Lower leg skin (tissue), 3 donors: ENCODE measurements at regions not wholly inside any gene's neighbourhood (a gene's known extent, or its start where the extent isn't known, plus 50 kb on each side); places are given as distances from the start of the nearest gene placed in this dataset.

Experiments
- POLR2A ChIP-seq, 2 donors: fragments of 450-650 bp; IDR thresholded peaks; one replicate each; pipeline ENCODE4 v1.6.1; 2016 to 2017; ENCODE audit warnings: antibody characterized with exemption in 2 of 2, mild to moderate bottlenecking in 1 of 2, moderate library complexity in 1 of 2
- TF ChIP-seq, protein P1 (sequence below), 3 donors: fragments of 450-650 bp; IDR thresholded peaks; one replicate each; pipeline ENCODE4 v1.5.1; 2016; ENCODE audit warnings: antibody characterized with exemption in 3 of 3, mild to moderate bottlenecking in 3 of 3, moderate library complexity in 2 of 3

DNA sequence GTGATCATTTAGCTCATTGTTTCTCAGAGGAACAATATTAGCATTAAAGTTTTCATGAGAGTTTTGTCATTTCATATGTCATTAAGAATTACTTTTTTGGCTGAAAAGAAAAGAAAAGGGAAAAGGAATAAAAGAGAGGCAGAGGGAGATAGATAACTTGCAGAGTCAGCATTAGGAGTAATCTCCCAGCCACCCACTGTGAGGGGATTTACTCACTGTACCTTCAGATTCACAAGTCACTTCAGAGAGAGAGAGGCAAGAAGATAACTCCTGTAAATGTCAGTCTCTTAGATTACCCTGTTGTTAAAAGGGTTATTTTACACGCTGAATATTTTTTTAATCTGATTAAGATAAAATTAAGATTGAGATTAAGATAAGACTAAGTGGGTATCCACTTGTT, 125.2 kb downstream of the POU4F1 start:
- TF ChIP-seq, protein P1, sequence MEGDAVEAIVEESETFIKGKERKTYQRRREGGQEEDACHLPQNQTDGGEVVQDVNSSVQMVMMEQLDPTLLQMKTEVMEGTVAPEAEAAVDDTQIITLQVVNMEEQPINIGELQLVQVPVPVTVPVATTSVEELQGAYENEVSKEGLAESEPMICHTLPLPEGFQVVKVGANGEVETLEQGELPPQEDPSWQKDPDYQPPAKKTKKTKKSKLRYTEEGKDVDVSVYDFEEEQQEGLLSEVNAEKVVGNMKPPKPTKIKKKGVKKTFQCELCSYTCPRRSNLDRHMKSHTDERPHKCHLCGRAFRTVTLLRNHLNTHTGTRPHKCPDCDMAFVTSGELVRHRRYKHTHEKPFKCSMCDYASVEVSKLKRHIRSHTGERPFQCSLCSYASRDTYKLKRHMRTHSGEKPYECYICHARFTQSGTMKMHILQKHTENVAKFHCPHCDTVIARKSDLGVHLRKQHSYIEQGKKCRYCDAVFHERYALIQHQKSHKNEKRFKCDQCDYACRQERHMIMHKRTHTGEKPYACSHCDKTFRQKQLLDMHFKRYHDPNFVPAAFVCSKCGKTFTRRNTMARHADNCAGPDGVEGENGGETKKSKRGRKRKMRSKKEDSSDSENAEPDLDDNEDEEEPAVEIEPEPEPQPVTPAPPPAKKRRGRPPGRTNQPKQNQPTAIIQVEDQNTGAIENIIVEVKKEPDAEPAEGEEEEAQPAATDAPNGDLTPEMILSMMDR (IDR thresholded peaks at IDR 0.05), result no peak
- no peak for TF ChIP-seq POLR2A (IDR thresholded peaks at IDR 0.05)
